ENCODE measurements at regions not wholly inside any gene's neighbourhood (a gene's known extent, or its start where the extent isn't known, plus 50 kb on each side); places are given as distances from the start of the nearest gene placed in this dataset.

GRCh38 chr7:124120911-124121310, 88.0 kb upstream of the TMEM229A start:
- TF ChIP-seq POLR2A (IDR thresholded peaks at IDR 0.05; ENCODE audit: low read depth, low read length), result no peak
- TF ChIP-seq TAF1 (IDR thresholded peaks at IDR 0.05; ENCODE audit: low read depth, low read length), result no peak
- no peak for TF ChIP-seq SPI1 (IDR thresholded peaks at IDR 0.05; ENCODE audit: low read depth, low read length)
